ENCODE measurements at regions not wholly inside any gene's neighbourhood (a gene's known extent, or its start where the extent isn't known, plus 50 kb on each side); places are given as distances from the start of the nearest gene placed in this dataset.

DNA sequence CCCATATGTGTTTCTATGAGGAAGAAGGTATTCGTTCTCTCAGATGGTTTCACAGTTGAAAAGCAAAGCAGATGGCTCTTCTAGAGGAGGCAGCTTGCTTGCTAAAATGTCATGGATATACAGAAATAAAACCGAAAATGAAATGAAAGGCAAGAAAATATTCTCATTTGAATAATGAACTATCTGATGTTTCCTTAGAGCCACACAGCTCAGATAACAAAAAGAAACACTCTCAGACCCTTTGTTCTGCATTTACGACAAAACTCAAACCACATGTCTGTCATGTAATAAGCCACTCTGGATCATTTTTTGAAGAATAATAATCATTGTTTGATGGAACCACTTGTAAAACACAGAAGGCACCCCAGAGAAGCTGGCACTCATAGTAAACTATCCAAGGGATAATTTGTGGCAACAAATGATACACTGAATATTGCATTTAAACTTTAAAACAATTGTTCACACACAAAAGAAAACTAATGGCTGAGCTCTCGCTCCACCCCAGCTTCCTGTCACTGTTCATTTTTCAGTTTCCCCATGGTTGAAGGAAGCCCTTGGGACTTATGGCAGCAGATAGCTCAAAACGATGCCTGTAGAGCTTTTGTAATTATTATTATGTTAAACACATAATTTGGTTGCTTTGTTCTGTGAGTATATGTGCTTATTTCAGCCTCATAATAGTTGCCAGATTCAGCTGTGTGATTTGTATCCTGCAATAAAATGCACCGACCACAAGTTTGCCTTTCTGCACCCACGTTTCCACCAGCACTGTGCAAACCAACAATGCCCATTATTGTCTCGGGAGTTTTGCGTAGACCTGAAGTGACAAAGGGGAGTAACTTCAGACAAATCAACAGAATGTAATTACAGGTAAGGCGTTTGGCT, 256.0 kb downstream of the TMEM167A start:
- DNase-seq = no peak
- H3K27me3 ChIP-seq (replicated peaks) = no peaks in the 10 kb centered on the region
- in situ Hi-C loops (cut with HindIII; ENCODE audit: low pct_ligation_motif_present, low sequenced_read_pairs) = no loop called here
- no peak overlapping the region for H3K4me3 ChIP-seq (ENCODE audit: low read depth, low read length)
- TF ChIP-seq, protein P1, sequence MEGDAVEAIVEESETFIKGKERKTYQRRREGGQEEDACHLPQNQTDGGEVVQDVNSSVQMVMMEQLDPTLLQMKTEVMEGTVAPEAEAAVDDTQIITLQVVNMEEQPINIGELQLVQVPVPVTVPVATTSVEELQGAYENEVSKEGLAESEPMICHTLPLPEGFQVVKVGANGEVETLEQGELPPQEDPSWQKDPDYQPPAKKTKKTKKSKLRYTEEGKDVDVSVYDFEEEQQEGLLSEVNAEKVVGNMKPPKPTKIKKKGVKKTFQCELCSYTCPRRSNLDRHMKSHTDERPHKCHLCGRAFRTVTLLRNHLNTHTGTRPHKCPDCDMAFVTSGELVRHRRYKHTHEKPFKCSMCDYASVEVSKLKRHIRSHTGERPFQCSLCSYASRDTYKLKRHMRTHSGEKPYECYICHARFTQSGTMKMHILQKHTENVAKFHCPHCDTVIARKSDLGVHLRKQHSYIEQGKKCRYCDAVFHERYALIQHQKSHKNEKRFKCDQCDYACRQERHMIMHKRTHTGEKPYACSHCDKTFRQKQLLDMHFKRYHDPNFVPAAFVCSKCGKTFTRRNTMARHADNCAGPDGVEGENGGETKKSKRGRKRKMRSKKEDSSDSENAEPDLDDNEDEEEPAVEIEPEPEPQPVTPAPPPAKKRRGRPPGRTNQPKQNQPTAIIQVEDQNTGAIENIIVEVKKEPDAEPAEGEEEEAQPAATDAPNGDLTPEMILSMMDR (IDR thresholded peaks at IDR 0.05; ENCODE audit: low read depth, low read length, missing control alignments) = no peak
- no peaks in the 10 kb centered on the region for H3K36me3 ChIP-seq (replicated peaks)
- H3K27ac ChIP-seq = no peak overlapping the region

DNA sequence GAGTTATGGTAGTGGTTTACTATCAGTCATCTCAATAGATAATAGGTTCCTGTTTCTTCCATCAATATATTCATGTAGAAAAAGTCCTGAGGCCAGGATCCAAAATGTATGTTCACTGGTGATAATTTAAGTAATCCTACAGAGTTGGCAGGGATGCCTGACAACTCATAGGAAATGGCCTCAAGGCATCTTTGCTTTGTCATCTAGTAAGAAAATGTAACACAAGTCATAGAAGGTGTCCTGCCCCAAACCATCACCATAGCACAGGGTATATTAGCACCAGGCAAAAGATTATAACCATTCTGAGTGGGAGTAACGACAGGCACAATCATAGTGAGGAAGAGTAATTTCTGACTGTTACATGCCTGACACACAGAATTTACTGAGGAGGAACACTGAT, 257.0 kb downstream of the TMEM167A start:
- H3K27me3 ChIP-seq (replicated peaks) = no peaks in the 10 kb centered on the region
- in situ Hi-C loops (cut with HindIII; ENCODE audit: low pct_ligation_motif_present, low sequenced_read_pairs) = no loop called here
- no peak for DNase-seq
- TF ChIP-seq, protein P1 (IDR thresholded peaks at IDR 0.05; ENCODE audit: low read depth, low read length, missing control alignments) = no peak
- no peaks in the 10 kb centered on the region for H3K36me3 ChIP-seq (replicated peaks)
- no peak overlapping the region for H3K27ac ChIP-seq
- H3K4me3 ChIP-seq (ENCODE audit: low read depth, low read length) = no peak overlapping the region

- no peak overlapping the region for H3K27ac ChIP-seq
- H3K27me3 ChIP-seq (replicated peaks) = no peaks in the 10 kb centered on the region
- no peak overlapping the region for H3K4me3 ChIP-seq (ENCODE audit: low read depth, low read length)
- no peaks in the 10 kb centered on the region for H3K36me3 ChIP-seq (replicated peaks)
- DNase-seq = no peak
- in situ Hi-C loops (cut with HindIII; ENCODE audit: low pct_ligation_motif_present, low sequenced_read_pairs) = no loop called here
- TF ChIP-seq, protein P1 (IDR thresholded peaks at IDR 0.05; ENCODE audit: low read depth, low read length, missing control alignments) = no peak
These were observed 259.1 kb downstream of the TMEM167A start for GRCh38 chr5:82817897-82818676.

DNA sequence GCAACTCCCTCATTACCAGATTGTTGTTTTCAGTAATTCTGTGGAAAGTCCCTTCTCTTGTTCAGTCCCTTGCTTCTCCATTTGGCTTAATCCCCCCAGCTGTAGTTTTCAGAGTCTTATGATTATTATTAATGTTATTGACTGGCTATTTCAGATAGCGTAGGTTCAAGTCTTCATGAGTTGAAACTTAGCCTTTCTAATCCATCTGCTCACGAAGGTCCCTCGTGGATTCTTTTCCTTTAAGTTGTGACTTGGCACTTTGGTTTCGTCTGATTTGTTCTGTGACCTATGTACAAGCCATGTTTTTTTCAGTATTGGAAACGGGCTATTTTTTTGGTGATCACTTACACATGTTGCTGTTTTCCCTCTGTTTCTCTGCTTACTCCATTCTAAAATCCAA, 260.3 kb downstream of the TMEM167A start:
- no peak overlapping the region for H3K27ac ChIP-seq
- H3K36me3 ChIP-seq (replicated peaks) = no peaks in the 10 kb centered on the region
- H3K27me3 ChIP-seq (replicated peaks) = no peaks in the 10 kb centered on the region
- in situ Hi-C loops (cut with HindIII; ENCODE audit: low pct_ligation_motif_present, low sequenced_read_pairs) = no loop called here
- TF ChIP-seq, protein P1 (IDR thresholded peaks at IDR 0.05; ENCODE audit: low read depth, low read length, missing control alignments) = no peak
- no peak for DNase-seq
- no peak overlapping the region for H3K4me3 ChIP-seq (ENCODE audit: low read depth, low read length)

- no peaks in the 10 kb centered on the region for H3K27me3 ChIP-seq (replicated peaks)
- H3K27ac ChIP-seq = no peak overlapping the region
- in situ Hi-C loops (cut with HindIII; ENCODE audit: low pct_ligation_motif_present, low sequenced_read_pairs) = no loop called here
- DNase-seq = peak; percentile 37
- no peak overlapping the region for H3K4me3 ChIP-seq (ENCODE audit: low read depth, low read length)
- no peaks in the 10 kb centered on the region for H3K36me3 ChIP-seq (replicated peaks)
- TF ChIP-seq, protein P1 (IDR thresholded peaks at IDR 0.05; ENCODE audit: low read depth, low read length, missing control alignments) = no peak
These were observed 261.3 kb downstream of the TMEM167A start for GRCh38 chr5:82815871-82816270.
